Neuronal stem cell (in vitro differentiated cells): ENCODE measurements at regions not wholly inside any gene's neighbourhood (a gene's known extent, or its start where the extent isn't known, plus 50 kb on each side); places are given as distances from the start of the nearest gene placed in this dataset.

ENCODE experiments used
- DNase-seq: peaks from one replicate; pipeline ENCODE4 v3.0.0-alpha.2; 2013; ENCODE audit warnings: low spot score
- H2AFZ ChIP-seq: one replicate; pipeline ENCODE4 v1.6.1; 2013; ENCODE audit warnings: mild to moderate bottlenecking, low read length, inconsistent platforms
- H2AK5ac ChIP-seq: 2 replicates; pipeline ENCODE4 v1.6.1; 2013; ENCODE audit warnings: low read depth, mild to moderate bottlenecking, inconsistent platforms, low read length, moderate library complexity, mixed read lengths
- H2BK120ac ChIP-seq: 2 replicates; pipeline ENCODE4 v1.6.1; 2013; ENCODE audit warnings: low read depth, mild to moderate bottlenecking, inconsistent platforms, low read length, moderate library complexity, mixed read lengths
- H2BK12ac ChIP-seq: one replicate; pipeline ENCODE4 v1.6.1; 2013; ENCODE audit warnings: low read length, inconsistent platforms
- H2BK15ac ChIP-seq: 2 replicates; pipeline ENCODE4 v1.6.1; 2013; ENCODE audit warnings: mild to moderate bottlenecking, low read length, inconsistent platforms, mixed read lengths
- H2BK5ac ChIP-seq: one replicate; pipeline ENCODE4 v1.6.1; 2013; ENCODE audit warnings: inconsistent platforms, mild to moderate bottlenecking, low read length, moderate library complexity
- H3K14ac ChIP-seq: one replicate; pipeline ENCODE4 v1.6.1; 2013; ENCODE audit warnings: low read length, inconsistent platforms
- H3K18ac ChIP-seq: 2 replicates; pipeline ENCODE4 v1.6.1; 2013; ENCODE audit warnings: low read length, inconsistent platforms
- H3K23ac ChIP-seq: 2 replicates; pipeline ENCODE4 v1.6.1; 2013; ENCODE audit warnings: low read depth, mild to moderate bottlenecking, mixed read lengths, low read length, inconsistent platforms; ENCODE audit not compliant: poor library complexity
- H3K27ac ChIP-seq: replicated peaks from 3 replicates; pipeline ENCODE4 v1.5.1; 2013; ENCODE audit warnings: low read length, inconsistent platforms
- H3K27me3 ChIP-seq, 3 experiments: 2 replicates each; pipeline ENCODE4 v1.6.1; 2013; ENCODE audit warnings: low read length in 3 of 3, mild to moderate bottlenecking in 2 of 3, inconsistent platforms in 1 of 3, low read depth in 1 of 3, mixed read lengths in 1 of 3, moderate library complexity in 1 of 3; ENCODE audit not compliant: control insufficient read depth in 3 of 3, insufficient read depth in 3 of 3
- H3K36me3 ChIP-seq, 2 donors: replicated peaks in 1 of 2; 2 replicates each; pipeline ENCODE4 v1.6.1; 2013; ENCODE audit warnings: low read length in 2 of 2; ENCODE audit not compliant: control insufficient read depth in 2 of 2, insufficient read depth in 2 of 2
- H3K4ac ChIP-seq: 2 replicates; pipeline ENCODE4 v1.6.1; 2013; ENCODE audit warnings: inconsistent platforms, mild to moderate bottlenecking, low read length, moderate library complexity
- H3K4me1 ChIP-seq, 2 donors: 1 replicate in 1 of 2; 2 replicates in 1 of 2; pipeline ENCODE4 v1.6.1; 2013; ENCODE audit warnings: low read length in 2 of 2, low read depth in 1 of 2; ENCODE audit not compliant: control insufficient read depth in 2 of 2, insufficient read depth in 1 of 2
- H3K4me2 ChIP-seq: one replicate; pipeline ENCODE4 v1.6.1; 2013; ENCODE audit warnings: mild to moderate bottlenecking, low read length, inconsistent platforms; ENCODE audit not compliant: insufficient read depth, poor library complexity, severe bottlenecking
- H3K4me3 ChIP-seq, 2 donors: 2 replicates each; pipeline ENCODE4 v1.5.1; 2013; ENCODE audit warnings: low read length in 2 of 2, mild to moderate bottlenecking in 2 of 2, inconsistent platforms in 1 of 2, moderate library complexity in 1 of 2
- H3K79me1 ChIP-seq: one replicate; pipeline ENCODE4 v1.6.1; 2013; ENCODE audit warnings: low read depth, mild to moderate bottlenecking, inconsistent platforms, low read length, moderate library complexity
- H3K9ac ChIP-seq: one replicate; pipeline ENCODE4 v1.6.1; 2013; ENCODE audit warnings: mild to moderate bottlenecking, low read depth, low read length, inconsistent platforms; ENCODE audit not compliant: poor library complexity
- H3K9me3 ChIP-seq, 2 donors: replicated peaks in 1 of 2; 2 replicates each; pipeline versions ENCODE3 to v1.6.1; 2013; ENCODE audit warnings: low read length in 2 of 2, mild to moderate bottlenecking in 2 of 2, inconsistent platforms in 1 of 2, low read depth in 1 of 2, mixed read lengths in 1 of 2, moderate library complexity in 1 of 2; ENCODE audit not compliant: control insufficient read depth in 2 of 2, insufficient read depth in 1 of 2
- H4K8ac ChIP-seq: one replicate; pipeline ENCODE4 v1.6.1; 2013; ENCODE audit warnings: low read depth, mild to moderate bottlenecking, inconsistent platforms, low read length, moderate library complexity
- H4K91ac ChIP-seq: one replicate; pipeline ENCODE4 v1.6.1; 2013; ENCODE audit warnings: low read length, low read depth, mild to moderate bottlenecking, inconsistent platforms; ENCODE audit not compliant: poor library complexity
- WGBS, 2 donors: extraction: QIAGEN DNeasy Blood & Tissue Kit; methylation state at CpG; one replicate each; pipeline ENCODE4 v1.1.7; 2013; ENCODE audit warnings: missing lambda C conversion rate in 2 of 2, mixed read lengths in 1 of 2; ENCODE audit not compliant: insufficient read length in 2 of 2, insufficient replicate concordance in 1 of 2; ENCODE audit errors: extremely low coverage in 2 of 2; 5-methylcytosine and 5-hydroxymethylcytosine counted together

DNA sequence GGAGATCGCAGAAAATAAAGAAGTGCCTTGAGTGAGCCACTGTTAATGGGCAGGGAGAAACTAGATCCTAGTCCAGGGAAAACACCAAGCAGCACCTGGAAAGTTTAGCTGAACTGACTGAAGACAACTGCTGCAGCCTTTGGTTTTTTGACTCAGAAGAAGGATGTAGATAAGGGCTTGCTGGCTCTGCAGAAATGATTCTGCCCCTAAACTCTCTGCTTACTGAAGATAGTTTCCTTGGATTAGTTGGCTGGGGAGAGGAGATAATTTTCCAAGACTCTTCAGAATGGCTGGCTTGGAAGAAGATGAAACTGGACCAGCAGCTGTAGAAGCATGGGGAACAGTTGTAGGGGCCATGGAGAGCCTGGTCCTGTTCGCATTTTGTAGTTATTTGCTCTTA lies 471.8 kb downstream of the KDM4C start:
- H3K27me3 ChIP-seq, result no peaks in the 10 kb centered on the region
- no peaks in the 10 kb centered on the region for H3K36me3 ChIP-seq
- H2BK15ac ChIP-seq, result no peak overlapping the region
- H3K4me1 ChIP-seq, result peaks cover 0 to 1% of the 10 kb centered on the region in 2 donors
- no peaks in the 10 kb centered on the region for H3K79me1 ChIP-seq
- H2BK120ac ChIP-seq, result no peak overlapping the region
- no peak overlapping the region for H4K8ac ChIP-seq
- H3K23ac ChIP-seq, result no peak overlapping the region
- H2BK5ac ChIP-seq, result no peak overlapping the region
- DNase-seq, result no peak
- no peak overlapping the region for H3K14ac ChIP-seq
- no peak overlapping the region for H3K27ac ChIP-seq
- H3K9me3 ChIP-seq, result peaks cover 0 to 2% of the 10 kb centered on the region in 2 donors
- H3K18ac ChIP-seq, result no peak overlapping the region
- no peak overlapping the region for H3K9ac ChIP-seq
- no CpG with 5 or more reads among the region's 2 CpGs for WGBS, 2 donors
- H3K4ac ChIP-seq, result no peak overlapping the region
- no peak overlapping the region for H4K91ac ChIP-seq
- H3K4me3 ChIP-seq, result no peak overlapping the region
- no peak overlapping the region for H3K4me2 ChIP-seq
- no peak overlapping the region for H2AK5ac ChIP-seq
- no peak overlapping the region for H2BK12ac ChIP-seq
- H2AFZ ChIP-seq, result no peak overlapping the region

DNA sequence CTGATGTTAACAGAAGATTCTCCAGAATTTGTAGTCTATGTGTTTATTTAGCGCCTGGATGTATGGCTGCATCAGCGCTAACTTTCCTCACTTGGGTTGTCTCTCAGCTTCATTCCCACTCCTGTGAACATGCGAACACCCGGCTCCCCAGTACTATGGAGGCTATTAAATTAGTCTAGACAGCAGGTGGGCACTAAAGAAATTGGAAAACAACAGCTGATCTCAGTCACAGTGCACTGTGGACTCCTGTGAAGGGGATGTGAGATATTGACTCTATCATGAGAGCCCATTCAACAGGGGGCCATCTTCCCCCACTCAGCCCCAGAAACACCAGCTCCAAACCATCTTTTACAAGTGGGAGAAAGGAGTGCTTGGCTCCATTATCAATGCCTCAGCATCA lies 471.0 kb downstream of the KDM4C start:
- Histone ChIP-seq H3K4me1 (peaks cover 0 to 1% of the 10 kb centered on the region in 2 donors), H3K36me3 (no peaks in the 10 kb centered on the region), H3K18ac (no peak overlapping the region), H3K14ac (no peak overlapping the region), H3K4ac (no peak overlapping the region), H3K4me3 (no peak overlapping the region), H3K27me3 (no peaks in the 10 kb centered on the region), H3K9me3 (no peaks in the 10 kb centered on the region), H3K9ac (no peak overlapping the region), H4K91ac (no peak overlapping the region), H2BK15ac (no peak overlapping the region), H2BK5ac (no peak overlapping the region), H3K79me1 (no peaks in the 10 kb centered on the region), H3K4me2 (no peak overlapping the region), H4K8ac (no peak overlapping the region), H3K23ac (no peak overlapping the region), H2AFZ (no peak overlapping the region), H3K27ac (no peak overlapping the region), H2AK5ac (no peak overlapping the region), H2BK12ac (no peak overlapping the region), H2BK120ac (no peak overlapping the region)
- no CpG with 5 or more reads among the region's 4 CpGs for WGBS, 2 donors
- no peak for DNase-seq

- H2BK120ac ChIP-seq, result no peak overlapping the region
- no peaks in the 10 kb centered on the region for H3K36me3 ChIP-seq
- H3K4me3 ChIP-seq, result no peak overlapping the region
- no peak overlapping the region for H2AFZ ChIP-seq
- no peak overlapping the region for H3K4me2 ChIP-seq
- no peak overlapping the region for H3K27ac ChIP-seq
- no peak overlapping the region for H3K14ac ChIP-seq
- no peak overlapping the region for H2BK12ac ChIP-seq
- no peak overlapping the region for H4K8ac ChIP-seq
- H2AK5ac ChIP-seq, result no peak overlapping the region
- no peak overlapping the region for H3K9ac ChIP-seq
- DNase-seq, result no peak
- no peak overlapping the region for H3K4ac ChIP-seq
- H4K91ac ChIP-seq, result no peak overlapping the region
- no peaks in the 10 kb centered on the region for H3K9me3 ChIP-seq
- H3K27me3 ChIP-seq, result no peaks in the 10 kb centered on the region
- H2BK5ac ChIP-seq, result no peak overlapping the region
- no peak overlapping the region for H3K23ac ChIP-seq
- peaks cover 0 to 1% of the 10 kb centered on the region in 2 donors for H3K4me1 ChIP-seq
- WGBS, 2 donors, result no CpG with 5 or more reads among the region's 8 CpGs
- H3K18ac ChIP-seq, result no peak overlapping the region
- H3K79me1 ChIP-seq, result no peaks in the 10 kb centered on the region
- H2BK15ac ChIP-seq, result no peak overlapping the region
These were observed 470.2 kb downstream of the KDM4C start for GRCh38 chr9:7227951-7228350.

DNA sequence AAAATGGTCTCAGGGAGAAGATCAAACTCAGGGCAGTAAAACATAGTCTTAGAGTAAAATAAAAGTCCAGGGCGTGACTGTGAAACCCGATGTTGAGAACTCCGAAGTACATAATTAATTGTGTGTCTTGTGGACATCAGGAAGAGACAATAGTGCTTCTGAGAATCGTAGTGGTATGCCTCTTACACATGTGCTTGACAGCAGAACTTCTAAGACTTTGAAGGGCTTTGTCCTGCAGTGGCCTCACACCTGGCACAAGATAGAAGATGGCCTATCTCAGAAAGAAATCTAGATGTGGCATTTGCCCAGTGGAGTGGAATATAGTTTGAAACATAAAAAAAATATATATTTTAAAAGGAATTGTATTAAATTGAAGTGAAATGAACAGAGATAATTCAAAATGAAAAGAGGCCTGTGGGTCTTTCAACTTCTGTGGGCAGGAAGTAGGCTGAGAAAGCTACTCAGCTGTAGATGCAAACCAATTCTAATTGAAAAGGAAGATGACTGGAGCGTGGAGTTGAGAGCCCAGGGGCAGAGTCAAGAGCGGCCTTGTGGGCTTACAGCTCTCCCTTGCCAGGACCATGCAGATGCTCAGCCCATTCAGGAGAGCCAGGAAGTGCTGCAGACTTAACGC lies 468.4 kb downstream of the KDM4C start:
- H3K18ac ChIP-seq, result no peak overlapping the region

More for the DNA sequence above, 468.4 kb downstream of the KDM4C start:
- H3K4me2 ChIP-seq, result no peak overlapping the region
- H3K27me3 ChIP-seq, result no peaks in the 10 kb centered on the region
- no CpG with 5 or more reads among the region's 7 CpGs for WGBS, 2 donors
- DNase-seq, result no peak
- no peak overlapping the region for H3K4me3 ChIP-seq
- no peak overlapping the region for H4K8ac ChIP-seq
- no peak overlapping the region for H2AK5ac ChIP-seq
- H3K4ac ChIP-seq, result no peak overlapping the region
- H3K14ac ChIP-seq, result no peak overlapping the region
- no peak overlapping the region for H2BK15ac ChIP-seq
- peaks cover 0 to 1% of the 10 kb centered on the region in 2 donors for H3K4me1 ChIP-seq
- no peak overlapping the region for H3K9ac ChIP-seq
- no peak overlapping the region for H2BK5ac ChIP-seq
- H3K79me1 ChIP-seq, result no peaks in the 10 kb centered on the region
- H3K9me3 ChIP-seq, result no peaks in the 10 kb centered on the region
- no peak overlapping the region for H3K23ac ChIP-seq
- no peak overlapping the region for H3K27ac ChIP-seq
- H2AFZ ChIP-seq, result no peak overlapping the region
- H2BK120ac ChIP-seq, result no peak overlapping the region
- no peak overlapping the region for H4K91ac ChIP-seq
- H2BK12ac ChIP-seq, result no peak overlapping the region
- no peaks in the 10 kb centered on the region for H3K36me3 ChIP-seq
